Loucy (cell line): ENCODE measurements at regions not wholly inside any gene's neighbourhood (a gene's known extent, or its start where the extent isn't known, plus 50 kb on each side); places are given as distances from the start of the nearest gene placed in this dataset.

ENCODE experiments used
- EZH2phosphoT487 ChIP-seq: fragments of 200-600 bp; IDR thresholded peaks from 2 replicates; pipeline ENCODE4 v1.6.1; 2018; ENCODE audit warnings: antibody characterized with exemption, mild to moderate bottlenecking, moderate library complexity, borderline replicate concordance
- TF ChIP-seq, protein P1 (sequence below): fragments of 200-600 bp; sonication (generic); conservative IDR thresholded peaks from 2 replicates; pipeline ENCODE4 v1.5.1; 2014; ENCODE audit warnings: mild to moderate bottlenecking, antibody characterized with exemption, low read length

DNA sequence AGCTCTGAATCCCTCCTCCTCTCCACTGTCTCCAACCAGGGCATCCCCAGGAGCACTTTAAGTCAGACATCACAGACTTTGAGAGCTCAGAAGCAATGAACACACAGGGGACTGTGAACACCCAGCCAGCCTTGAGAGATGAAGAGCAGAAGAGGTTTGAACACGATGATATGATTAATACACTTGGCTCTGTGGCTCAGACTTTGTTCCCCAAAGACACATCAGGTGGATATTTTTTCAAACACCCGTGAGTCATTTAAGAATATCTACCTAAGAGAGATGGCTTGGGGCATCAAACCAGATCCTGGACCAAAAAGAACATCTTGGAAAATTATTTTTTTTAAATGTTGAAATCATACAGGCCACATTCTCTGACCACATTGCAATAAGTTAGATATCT lies 134.9 kb upstream of the OTOS start:
- TF ChIP-seq, protein P1, sequence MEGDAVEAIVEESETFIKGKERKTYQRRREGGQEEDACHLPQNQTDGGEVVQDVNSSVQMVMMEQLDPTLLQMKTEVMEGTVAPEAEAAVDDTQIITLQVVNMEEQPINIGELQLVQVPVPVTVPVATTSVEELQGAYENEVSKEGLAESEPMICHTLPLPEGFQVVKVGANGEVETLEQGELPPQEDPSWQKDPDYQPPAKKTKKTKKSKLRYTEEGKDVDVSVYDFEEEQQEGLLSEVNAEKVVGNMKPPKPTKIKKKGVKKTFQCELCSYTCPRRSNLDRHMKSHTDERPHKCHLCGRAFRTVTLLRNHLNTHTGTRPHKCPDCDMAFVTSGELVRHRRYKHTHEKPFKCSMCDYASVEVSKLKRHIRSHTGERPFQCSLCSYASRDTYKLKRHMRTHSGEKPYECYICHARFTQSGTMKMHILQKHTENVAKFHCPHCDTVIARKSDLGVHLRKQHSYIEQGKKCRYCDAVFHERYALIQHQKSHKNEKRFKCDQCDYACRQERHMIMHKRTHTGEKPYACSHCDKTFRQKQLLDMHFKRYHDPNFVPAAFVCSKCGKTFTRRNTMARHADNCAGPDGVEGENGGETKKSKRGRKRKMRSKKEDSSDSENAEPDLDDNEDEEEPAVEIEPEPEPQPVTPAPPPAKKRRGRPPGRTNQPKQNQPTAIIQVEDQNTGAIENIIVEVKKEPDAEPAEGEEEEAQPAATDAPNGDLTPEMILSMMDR: no peak
- no peak for TF ChIP-seq EZH2phosphoT487
